Central memory CD8-positive, alpha-beta T cell (primary cell): ENCODE measurements at regions not wholly inside any gene's neighbourhood (a gene's known extent, or its start where the extent isn't known, plus 50 kb on each side); places are given as distances from the start of the nearest gene placed in this dataset.

Experiments
- ATAC-seq: fragments of 150-1000 bp; cut with Tn5 transposase; replicated peaks from 2 replicates; pipeline ENCODE4 v1.10.0; 2022; ENCODE audit warnings: mild to moderate bottlenecking, moderate FRiP score, moderate number of reproducible peaks; ENCODE audit not compliant: poor library complexity, severe bottlenecking; ENCODE audit errors: extremely low read depth
- DNase-seq, 2 donors: peaks; one replicate each; pipeline ENCODE4 v3.0.0; 2021; ENCODE audit warnings: low spot score in 2 of 2
- H3K27ac Mint-ChIP-seq: one replicate; pipeline ENCODE4 v1.8.0; 2022; ENCODE audit warnings: low read depth, mild to moderate bottlenecking, moderate library complexity, mixed read lengths
- H3K27me3 Mint-ChIP-seq: one replicate; pipeline ENCODE4 v1.8.0; 2022; ENCODE audit warnings: mixed read lengths
- H3K36me3 Mint-ChIP-seq: one replicate; pipeline ENCODE4 v1.8.0; 2022; ENCODE audit warnings: mild to moderate bottlenecking, moderate library complexity, mixed read lengths; ENCODE audit not compliant: insufficient read depth
- H3K4me1 Mint-ChIP-seq: one replicate; pipeline ENCODE4 v1.8.0; 2022; ENCODE audit warnings: mixed read lengths
- H3K4me3 Mint-ChIP-seq: one replicate; pipeline ENCODE4 v1.8.0; 2022; ENCODE audit warnings: mild to moderate bottlenecking, moderate library complexity, mixed read lengths
- H3K9me3 Mint-ChIP-seq: one replicate; pipeline ENCODE4 v1.8.0; 2022; ENCODE audit warnings: mixed read lengths

- Mint-ChIP-seq H3K9me3 (no peaks in the 10 kb centered on the region), H3K27me3 (no peaks in the 10 kb centered on the region), H3K4me3 (no peak overlapping the region), H3K27ac (no peak overlapping the region), H3K36me3 (peaks cover 13% of the 10 kb centered on the region), H3K4me1 (no peaks in the 10 kb centered on the region)
- ATAC-seq (no peak), DNase-seq (no peak)
These were observed 111.6 kb upstream of the NUDT6 start for GRCh38 chr4:123034023-123034422.

- H3K9me3 Mint-ChIP-seq: no peaks in the 10 kb centered on the region
- peaks cover 10% of the 10 kb centered on the region for H3K36me3 Mint-ChIP-seq
- H3K27me3 Mint-ChIP-seq: no peaks in the 10 kb centered on the region
- no peak for DNase-seq
- H3K4me1 Mint-ChIP-seq: no peaks in the 10 kb centered on the region
- no peak for ATAC-seq
- no peak overlapping the region for H3K27ac Mint-ChIP-seq
- H3K4me3 Mint-ChIP-seq: no peak overlapping the region
These were observed 112.8 kb upstream of the NUDT6 start for GRCh38 chr4:123035239-123035638.

DNA sequence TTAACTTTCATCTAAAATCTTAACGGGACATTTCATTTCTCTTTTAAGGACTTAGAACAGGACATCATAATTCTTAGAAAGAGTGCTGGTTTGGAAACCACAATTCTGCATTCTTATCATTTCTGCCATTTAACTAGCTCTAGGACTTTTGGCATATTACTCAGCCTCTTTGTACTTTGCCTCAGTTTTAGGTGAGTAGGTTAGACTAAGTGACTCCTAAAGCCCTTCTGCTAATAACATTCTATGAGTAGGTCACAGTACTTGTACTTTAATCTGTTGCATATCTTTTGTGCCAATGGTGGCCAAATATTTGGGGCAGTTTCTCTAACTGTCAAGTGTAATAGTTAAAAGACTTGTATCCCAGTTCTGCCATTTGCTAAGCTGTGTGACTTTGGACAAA is 115.4 kb upstream of the NUDT6 start:
- Mint-ChIP-seq H3K27me3 (no peaks in the 10 kb centered on the region), H3K27ac (no peak overlapping the region), H3K9me3 (peaks cover 10% of the 10 kb centered on the region), H3K4me1 (peaks cover 6% of the 10 kb centered on the region), H3K4me3 (no peak overlapping the region), H3K36me3 (peaks cover 6% of the 10 kb centered on the region)
- DNase-seq: no peak
- no peak for ATAC-seq

DNA sequence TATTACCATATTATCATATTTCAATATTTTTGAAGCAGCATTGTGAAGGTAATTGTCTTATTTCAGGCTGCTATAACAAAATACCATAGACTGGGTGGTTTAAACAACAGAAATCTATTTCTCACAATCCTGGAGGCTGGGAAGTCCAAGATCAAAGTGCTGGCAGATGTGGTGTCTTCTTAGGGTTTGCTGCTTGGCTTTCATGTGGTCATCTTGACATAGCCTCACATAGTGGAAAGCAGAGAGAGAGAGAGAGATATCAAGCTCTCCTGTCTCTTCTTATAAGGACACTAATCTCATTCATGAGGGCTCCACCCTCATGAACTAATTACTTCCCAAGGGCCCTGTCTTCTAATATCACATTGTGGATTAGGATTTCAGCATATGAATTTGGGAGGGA is 119.7 kb upstream of the NUDT6 start:
- H3K4me1 Mint-ChIP-seq: peaks cover 6% of the 10 kb centered on the region
- DNase-seq (no peak), ATAC-seq (no peak)
- H3K9me3 Mint-ChIP-seq: peaks cover 14% of the 10 kb centered on the region
- H3K36me3 Mint-ChIP-seq: no peaks in the 10 kb centered on the region
- no peak overlapping the region for H3K27ac Mint-ChIP-seq
- H3K27me3 Mint-ChIP-seq: no peaks in the 10 kb centered on the region
- H3K4me3 Mint-ChIP-seq: no peak overlapping the region

GRCh38 chr4:123043013-123043412 is 120.6 kb upstream of the NUDT6 start:
- Mint-ChIP-seq H3K4me1 (peaks cover 6% of the 10 kb centered on the region), H3K36me3 (peaks cover 1% of the 10 kb centered on the region), H3K27ac (no peak overlapping the region), H3K27me3 (no peaks in the 10 kb centered on the region), H3K4me3 (no peak overlapping the region), H3K9me3 (peaks cover 14% of the 10 kb centered on the region)
- no peak for ATAC-seq
- no peak for DNase-seq

- ATAC-seq (no peak), DNase-seq (no peak)
- Mint-ChIP-seq H3K4me1 (peaks cover 11% of the 10 kb centered on the region), H3K9me3 (peaks cover 14% of the 10 kb centered on the region), H3K27me3 (no peaks in the 10 kb centered on the region), H3K27ac (no peak overlapping the region), H3K36me3 (peaks cover 1% of the 10 kb centered on the region), H3K4me3 (no peak overlapping the region)
These were observed 121.5 kb upstream of the NUDT6 start for GRCh38 chr4:123043793-123044425.

- ATAC-seq (no peak), DNase-seq (no peak)
- Mint-ChIP-seq H3K4me3 (no peak overlapping the region), H3K27ac (no peak overlapping the region), H3K9me3 (peaks cover 14% of the 10 kb centered on the region), H3K27me3 (no peaks in the 10 kb centered on the region), H3K36me3 (peaks cover 2% of the 10 kb centered on the region), H3K4me1 (peaks cover 14% of the 10 kb centered on the region)
These were observed 123.7 kb upstream of the NUDT6 start for GRCh38 chr4:123046096-123046495.

DNA sequence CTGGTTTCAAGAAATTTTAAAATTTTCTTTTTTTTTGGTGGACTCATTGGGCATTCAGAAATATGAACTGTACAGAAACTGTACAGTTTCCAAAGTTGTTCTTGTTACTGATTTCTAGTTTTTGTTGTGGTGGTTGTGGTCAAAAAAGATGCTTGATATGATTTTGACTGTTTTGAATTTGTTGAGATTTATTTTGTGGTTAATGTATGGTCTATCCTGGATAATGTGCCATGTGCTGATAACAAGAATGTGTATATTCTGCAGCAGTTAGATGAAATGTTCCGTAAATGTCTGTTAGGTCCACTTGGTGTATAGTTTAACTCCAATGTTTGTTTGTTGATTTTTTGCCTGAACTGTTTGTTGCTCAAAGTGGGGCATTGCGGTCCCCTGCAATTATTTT is 127.6 kb upstream of the NUDT6 start:
- H3K9me3 Mint-ChIP-seq: peaks cover 14% of the 10 kb centered on the region
- DNase-seq (no peak), ATAC-seq (no peak)
- peaks cover 2% of the 10 kb centered on the region for H3K36me3 Mint-ChIP-seq
- peaks cover 8% of the 10 kb centered on the region for H3K4me1 Mint-ChIP-seq
- H3K27me3 Mint-ChIP-seq: no peaks in the 10 kb centered on the region
- no peak overlapping the region for H3K4me3 Mint-ChIP-seq
- no peak overlapping the region for H3K27ac Mint-ChIP-seq

GRCh38 chr4:123052007-123052406 is 129.6 kb upstream of the NUDT6 start:
- peak overlapping the region; percentile 2 for H3K27ac Mint-ChIP-seq
- no peaks in the 10 kb centered on the region for H3K27me3 Mint-ChIP-seq
- peaks cover 14% of the 10 kb centered on the region for H3K9me3 Mint-ChIP-seq
- peaks cover 8% of the 10 kb centered on the region for H3K4me1 Mint-ChIP-seq
- H3K36me3 Mint-ChIP-seq: peaks cover 7% of the 10 kb centered on the region
- H3K4me3 Mint-ChIP-seq: no peak overlapping the region
- ATAC-seq: no peak
- DNase-seq: no peak

DNA sequence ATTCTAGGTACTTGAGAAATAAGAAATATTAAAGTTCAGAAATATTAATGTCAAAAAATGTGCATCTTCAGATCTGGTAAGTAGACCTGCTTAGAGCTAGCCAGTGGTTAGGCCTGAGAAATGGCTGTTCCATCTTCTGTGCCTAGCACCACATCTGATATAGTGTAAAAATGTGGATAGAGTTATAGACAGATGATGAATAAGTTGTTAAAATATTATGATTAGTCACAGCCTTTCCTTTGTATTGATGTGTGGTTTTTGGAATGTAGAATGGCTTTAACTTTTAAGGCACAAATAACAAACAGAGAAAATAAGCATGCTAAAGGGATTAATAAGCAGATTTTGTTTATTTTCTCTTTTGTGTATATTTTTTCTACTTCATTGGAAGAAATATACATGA is 133.5 kb upstream of the NUDT6 start:
- peaks cover 3% of the 10 kb centered on the region for H3K4me1 Mint-ChIP-seq
- DNase-seq: no peak
- H3K27me3 Mint-ChIP-seq: no peaks in the 10 kb centered on the region
- peaks cover 10% of the 10 kb centered on the region for H3K36me3 Mint-ChIP-seq
- no peak overlapping the region for H3K4me3 Mint-ChIP-seq
- peaks cover 18% of the 10 kb centered on the region for H3K9me3 Mint-ChIP-seq
- H3K27ac Mint-ChIP-seq: no peak overlapping the region
- no peak for ATAC-seq

DNA sequence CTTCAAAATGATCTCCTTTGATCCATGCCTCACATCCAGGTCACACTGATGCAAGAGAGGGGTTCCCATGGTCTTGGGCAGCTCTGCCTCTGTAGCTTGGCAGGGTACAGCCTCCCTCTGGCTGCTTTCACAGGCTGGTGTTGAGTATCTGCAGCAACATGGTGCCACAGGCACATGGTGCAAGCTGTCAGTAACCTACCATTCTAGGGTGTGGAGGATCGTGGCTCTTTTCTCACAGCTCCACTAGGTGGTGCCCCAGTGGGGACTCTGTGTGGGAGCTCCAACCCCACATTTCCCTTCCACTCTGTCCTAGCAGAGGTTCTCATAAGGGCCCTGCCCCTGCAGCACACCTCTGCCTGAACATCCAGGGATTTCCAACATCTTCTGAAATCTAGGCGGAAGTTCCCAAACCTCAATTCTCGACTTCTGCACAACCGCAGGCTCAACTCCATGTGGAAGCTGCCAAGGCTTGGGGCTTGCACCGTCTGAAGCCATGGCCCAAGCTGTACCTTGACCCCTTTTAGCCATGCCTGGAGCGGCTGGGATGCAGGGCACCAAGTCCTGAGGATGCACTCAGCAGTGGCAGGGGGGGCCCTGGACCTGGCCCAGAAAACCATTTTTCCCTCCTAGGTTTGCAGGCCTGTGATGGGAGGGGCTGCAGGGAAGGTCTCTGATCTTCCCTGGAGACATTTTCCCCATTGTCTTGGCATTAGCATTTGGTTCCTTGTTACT is 137.8 kb upstream of the NUDT6 start:
- no peak overlapping the region for H3K4me3 Mint-ChIP-seq
- DNase-seq (no peak), ATAC-seq (no peak)
- peaks cover 5% of the 10 kb centered on the region for H3K9me3 Mint-ChIP-seq
- peaks cover 10% of the 10 kb centered on the region for H3K36me3 Mint-ChIP-seq
- H3K4me1 Mint-ChIP-seq: peaks cover 7% of the 10 kb centered on the region
- no peaks in the 10 kb centered on the region for H3K27me3 Mint-ChIP-seq
- H3K27ac Mint-ChIP-seq: peak overlapping the region; percentile 23

DNA sequence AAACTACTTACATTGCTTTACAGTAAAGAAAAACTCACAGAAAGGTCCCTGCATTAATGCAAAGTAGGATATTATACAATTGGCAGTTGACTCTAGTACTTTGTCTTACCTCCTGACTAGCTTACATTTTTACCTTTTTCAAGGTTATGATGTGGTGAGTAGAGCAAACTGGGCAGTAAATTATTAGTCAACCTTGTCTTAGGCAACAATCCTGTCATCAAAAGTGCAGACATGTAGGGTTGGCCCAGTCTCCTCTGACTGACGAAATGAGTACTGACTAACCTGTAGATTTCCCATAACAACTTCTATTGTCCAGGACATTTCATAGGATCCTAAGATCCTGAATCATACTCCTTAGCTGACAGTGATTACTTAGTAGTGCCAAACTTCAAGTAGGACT is 142.0 kb upstream of the NUDT6 start:
- H3K27me3 Mint-ChIP-seq: no peaks in the 10 kb centered on the region
- no peak overlapping the region for H3K27ac Mint-ChIP-seq
- DNase-seq: no peak

GRCh38 chr4:123068081-123068480 is 145.7 kb upstream of the NUDT6 start:
- no peaks in the 10 kb centered on the region for H3K36me3 Mint-ChIP-seq
- H3K4me1 Mint-ChIP-seq: no peaks in the 10 kb centered on the region
- no peaks in the 10 kb centered on the region for H3K9me3 Mint-ChIP-seq
- ATAC-seq (no peak), DNase-seq (no peak)
- no peak overlapping the region for H3K27ac Mint-ChIP-seq
- H3K27me3 Mint-ChIP-seq: no peaks in the 10 kb centered on the region
- H3K4me3 Mint-ChIP-seq: no peak overlapping the region

More for the DNA sequence above, 142.0 kb upstream of the NUDT6 start:
- H3K4me1 Mint-ChIP-seq: peaks cover 7% of the 10 kb centered on the region
- H3K4me3 Mint-ChIP-seq: no peak overlapping the region
- H3K9me3 Mint-ChIP-seq: no peaks in the 10 kb centered on the region
- no peak for ATAC-seq
- peaks cover 3% of the 10 kb centered on the region for H3K36me3 Mint-ChIP-seq
